HG03095 (cell line): ENCODE measurements at regions not wholly inside any gene's neighbourhood (a gene's known extent, or its start where the extent isn't known, plus 50 kb on each side); places are given as distances from the start of the nearest gene placed in this dataset.
A peak's percentile ranks its signal among the peaks of the same experiment; 100 is the strongest.

Experiments used
- ATAC-seq: cut with Tn5 transposase; IDR thresholded peaks from one replicate; pipeline ENCODE4 v1.9.1; 2021; ENCODE audit warnings: moderate library complexity; ENCODE audit not compliant: unreplicated experiment

DNA sequence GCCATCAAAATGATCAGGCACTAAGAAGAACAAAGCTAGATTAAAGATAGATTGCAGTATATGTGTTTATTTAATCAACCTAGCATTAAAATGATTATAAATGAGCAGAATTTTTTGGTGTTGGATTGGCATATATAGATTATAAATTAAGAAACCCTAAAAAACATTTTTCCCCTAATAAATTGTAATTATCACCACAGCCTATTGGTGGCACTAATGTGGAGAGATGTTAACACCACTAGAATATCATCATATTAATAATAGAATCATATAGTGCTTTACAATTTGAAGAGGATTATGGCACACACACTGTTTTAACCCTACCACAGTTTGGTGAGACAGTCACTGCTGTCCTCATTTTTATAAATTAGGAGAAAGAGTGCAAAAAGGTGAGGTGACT, 112.4 kb upstream of the RND3 start:
- ATAC-seq, result no peak

DNA sequence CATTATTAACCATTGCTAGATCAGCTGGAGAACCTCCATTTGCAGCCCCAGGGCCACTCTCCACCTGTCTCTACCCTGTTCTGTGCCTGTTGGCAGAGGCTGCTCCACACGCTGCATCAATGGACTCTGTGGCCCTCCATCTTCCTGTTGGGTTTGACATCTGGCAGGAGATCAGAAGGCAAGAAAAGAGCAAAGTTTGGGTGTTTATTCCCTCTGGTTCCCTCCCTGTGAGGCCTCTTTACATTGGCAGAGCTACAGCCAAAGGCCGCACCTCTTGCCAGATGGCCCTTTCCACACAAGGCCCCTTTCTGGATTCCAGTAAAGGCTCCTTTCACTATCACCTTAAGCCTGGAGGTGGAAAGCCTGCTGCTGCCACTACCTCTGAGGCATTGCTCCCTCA, 110.9 kb upstream of the RND3 start:
- no peak for ATAC-seq

DNA sequence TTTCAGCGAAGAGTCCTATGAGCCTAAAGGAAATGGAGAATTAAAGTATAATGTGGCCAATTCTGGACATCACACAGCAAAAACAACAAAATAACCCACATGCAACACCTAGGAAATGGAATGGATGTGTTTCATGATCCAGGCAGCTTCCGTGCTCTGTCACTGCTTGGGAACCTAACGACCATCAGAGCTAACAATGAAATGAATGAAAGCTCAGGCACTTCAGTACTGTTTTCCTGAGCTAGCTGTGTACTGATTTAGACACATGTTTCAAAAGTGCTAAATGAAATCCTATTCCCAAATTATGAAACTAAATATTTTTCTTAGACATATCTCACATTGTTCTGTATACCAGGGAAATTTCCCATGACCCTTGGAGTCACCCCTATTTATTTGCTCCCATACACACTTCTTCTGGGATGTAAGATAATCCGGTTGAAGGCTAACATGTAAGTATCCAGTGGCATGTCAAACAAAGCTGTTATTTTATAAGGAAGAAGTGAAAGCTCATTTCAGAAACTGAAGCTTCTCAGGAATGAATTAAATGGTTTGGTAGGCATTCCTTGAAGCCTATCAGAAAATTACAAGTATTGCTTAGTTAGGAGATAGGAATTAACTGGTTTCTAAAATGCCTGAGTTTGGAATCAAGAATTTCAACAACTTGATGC, 108.5 kb upstream of the RND3 start:
- no peak for ATAC-seq

DNA sequence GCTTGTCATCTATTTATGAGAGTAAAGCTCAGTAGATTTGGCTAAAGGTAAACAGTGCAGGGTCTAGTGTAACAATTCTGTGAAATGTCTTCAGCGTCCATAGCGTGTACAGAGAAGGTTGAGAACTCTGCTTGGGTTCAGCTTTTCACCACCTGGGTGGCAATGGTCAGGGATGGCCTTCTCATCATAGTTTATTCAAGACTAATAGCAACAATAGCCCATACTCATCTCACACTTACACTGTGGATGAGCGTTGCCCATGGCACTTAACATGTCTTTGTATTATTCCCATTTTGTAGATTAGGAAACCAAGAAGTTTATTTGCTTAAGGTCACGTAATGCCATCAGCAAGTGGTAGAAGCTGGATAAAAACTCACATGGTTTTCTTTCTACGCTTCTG, 106.8 kb upstream of the RND3 start:
- ATAC-seq, result no peak

DNA sequence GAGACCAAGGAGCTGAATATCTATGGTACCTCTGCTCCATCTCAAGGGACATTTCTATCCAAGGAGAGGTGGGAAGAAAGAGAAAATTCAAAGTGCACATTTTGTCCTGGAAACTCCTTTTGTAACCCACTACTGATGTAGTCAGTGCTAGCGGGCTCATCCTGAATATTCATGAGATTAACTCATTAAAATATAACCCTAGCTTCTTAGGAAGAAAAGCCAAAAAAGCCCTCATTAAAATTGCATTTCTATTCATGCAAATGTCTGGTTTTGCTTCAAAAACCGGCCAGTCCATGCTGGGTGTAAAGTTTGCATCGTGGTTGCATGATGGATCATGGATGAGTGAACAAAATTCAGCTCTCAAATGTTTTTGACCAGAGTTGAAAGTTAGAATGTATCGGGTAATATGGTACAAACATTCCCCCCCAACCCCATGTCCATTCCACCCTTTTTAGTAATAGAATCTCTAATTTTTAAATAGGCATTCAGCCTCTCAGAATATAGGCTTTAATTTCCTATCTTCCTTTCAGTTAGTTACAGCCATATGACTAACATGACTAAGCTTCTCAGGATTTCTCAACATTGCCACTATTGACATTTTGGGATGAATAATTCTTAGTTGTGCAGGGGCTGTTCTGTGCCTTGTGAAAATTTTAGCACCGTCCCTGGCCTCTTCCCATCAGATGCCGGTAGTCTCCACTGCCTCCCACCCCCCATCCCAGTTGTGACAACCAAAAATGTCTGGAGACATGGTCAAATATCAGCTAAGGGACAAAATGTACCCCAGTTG, 104.2 kb upstream of the RND3 start:
- no peak for ATAC-seq

GRCh38 chr2:150589681-150590080, 102.2 kb upstream of the RND3 start:
- ATAC-seq, result no peak

DNA sequence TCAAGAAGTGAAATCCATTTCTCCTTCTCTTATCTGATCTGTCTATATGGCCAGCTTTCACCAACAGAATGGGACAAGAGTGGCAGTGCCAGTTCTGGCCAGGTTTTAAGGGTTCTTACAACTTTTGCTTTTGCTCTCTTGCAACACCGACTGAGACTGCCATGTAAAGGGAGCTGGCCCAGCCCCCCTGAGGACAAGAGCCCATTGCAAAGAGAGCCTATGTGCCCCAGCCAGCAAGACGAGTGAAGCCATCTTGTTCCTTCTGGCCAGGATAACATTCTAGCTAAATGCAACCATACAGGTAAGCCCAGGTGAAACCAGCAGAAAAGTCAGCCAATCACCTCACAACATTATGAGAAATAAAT, 101.0 kb upstream of the RND3 start:
- ATAC-seq, result no peak

- ATAC-seq, result no peak
Measured at GRCh38 chr2:150587547-150588505, 100.4 kb upstream of the RND3 start.

- no peak for ATAC-seq
Measured at GRCh38 chr2:150586858-150587257, 99.4 kb upstream of the RND3 start.

DNA sequence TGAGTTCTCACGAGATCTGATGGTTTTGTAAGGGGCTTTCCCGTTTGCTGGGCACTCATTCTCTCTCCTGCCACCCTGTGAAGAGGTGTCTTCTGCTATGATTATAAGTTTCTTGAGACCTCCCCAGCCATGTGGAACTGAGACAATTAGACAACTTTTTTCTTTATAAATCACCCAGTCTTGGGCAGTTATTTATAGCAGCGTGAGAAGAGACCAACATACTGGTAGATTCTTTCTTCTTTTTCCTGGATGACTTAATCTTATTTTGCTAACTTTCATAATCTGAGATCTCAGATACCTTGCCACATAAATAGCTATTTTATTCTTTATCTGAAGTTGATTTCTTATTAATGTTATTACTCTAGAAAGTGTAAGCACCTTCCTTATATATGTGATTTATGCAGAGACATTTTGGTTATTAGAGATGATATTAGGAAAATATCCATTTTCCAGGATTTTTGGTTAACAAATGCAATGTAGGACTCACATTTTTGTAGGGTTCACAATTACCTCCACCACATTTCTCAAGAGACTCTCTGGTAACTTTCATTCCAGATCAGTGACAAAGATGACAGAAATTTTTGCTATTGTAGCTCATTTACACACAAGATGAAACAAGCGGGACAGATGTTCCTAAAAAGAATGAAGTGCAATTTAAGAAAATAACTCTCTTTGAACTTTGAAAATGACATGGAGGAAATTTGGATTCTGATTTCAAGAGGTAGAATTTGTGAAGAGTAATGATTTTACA, 97.9 kb upstream of the RND3 start:
- no peak for ATAC-seq

DNA sequence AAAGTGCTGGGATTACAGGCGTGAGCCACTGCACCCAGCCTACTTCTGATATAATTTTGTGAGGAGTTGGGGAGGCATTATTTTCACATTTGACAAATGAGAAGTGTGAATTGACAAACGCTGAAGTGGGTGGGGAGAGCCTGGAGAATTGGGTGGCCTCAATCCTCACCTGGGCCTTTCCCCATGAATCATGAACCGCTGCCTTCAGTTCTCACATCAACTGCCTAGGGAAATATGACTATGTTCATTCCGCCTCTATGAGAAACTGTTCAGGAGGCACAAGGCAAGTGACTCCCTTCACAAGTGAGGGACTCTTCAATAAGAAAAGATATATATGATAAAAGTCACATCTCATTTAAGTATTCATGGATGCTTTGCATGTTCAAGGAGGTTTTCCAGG, 96.6 kb upstream of the RND3 start:
- ATAC-seq, result no peak

- ATAC-seq, result no peak
Measured at GRCh38 chr2:150581717-150582472, 94.4 kb upstream of the RND3 start.

GRCh38 chr2:150578481-150578880, 91.0 kb upstream of the RND3 start:
- no peak for ATAC-seq

- ATAC-seq, result no peak
Measured at GRCh38 chr2:150575861-150576260, 88.4 kb upstream of the RND3 start.

DNA sequence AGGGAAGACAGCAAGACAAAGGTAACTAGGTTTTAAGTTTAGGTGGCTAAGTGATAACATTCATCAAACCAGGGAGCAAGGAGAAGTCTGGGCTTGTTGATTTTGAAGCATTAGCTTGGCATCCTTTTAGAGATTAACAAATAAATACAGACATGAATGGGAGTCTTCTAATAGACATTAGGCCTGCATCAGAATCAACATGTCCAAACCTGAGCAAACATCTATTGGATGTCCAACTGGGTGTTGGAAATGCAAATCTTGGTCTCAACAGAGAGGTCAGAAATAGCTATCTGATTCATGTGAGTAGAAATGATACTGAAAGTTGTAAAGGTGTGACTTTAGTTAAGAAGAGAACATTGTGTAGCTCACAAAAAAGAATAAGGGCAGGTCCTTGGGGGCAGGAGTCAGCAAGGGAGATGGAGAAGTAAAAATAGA, 85.5 kb upstream of the RND3 start:
- ATAC-seq, result peak; percentile 93

- no peak for ATAC-seq
Measured at GRCh38 chr2:150572194-150572766, 84.8 kb upstream of the RND3 start.

DNA sequence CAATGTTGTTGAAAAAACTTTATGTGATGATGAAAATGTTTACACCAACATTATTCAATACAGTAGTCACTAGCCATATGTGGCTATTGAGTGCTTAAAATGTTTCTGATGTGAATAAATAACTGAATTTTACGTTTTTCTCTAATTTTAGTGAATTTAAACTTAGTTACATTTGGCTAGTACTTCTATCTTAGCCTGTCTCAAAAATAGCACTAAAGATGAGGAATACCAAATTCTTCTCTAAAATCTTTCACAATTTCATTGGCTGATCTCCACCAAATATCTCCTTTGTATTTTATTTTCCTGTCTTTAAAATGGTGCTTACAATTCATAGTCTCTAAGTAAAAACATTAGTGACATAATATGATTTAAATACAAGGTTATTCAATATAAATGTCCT, 83.7 kb upstream of the RND3 start:
- ATAC-seq, result no peak

- ATAC-seq, result no peak
Measured at GRCh38 chr2:150570712-150571111, 83.2 kb upstream of the RND3 start.

DNA sequence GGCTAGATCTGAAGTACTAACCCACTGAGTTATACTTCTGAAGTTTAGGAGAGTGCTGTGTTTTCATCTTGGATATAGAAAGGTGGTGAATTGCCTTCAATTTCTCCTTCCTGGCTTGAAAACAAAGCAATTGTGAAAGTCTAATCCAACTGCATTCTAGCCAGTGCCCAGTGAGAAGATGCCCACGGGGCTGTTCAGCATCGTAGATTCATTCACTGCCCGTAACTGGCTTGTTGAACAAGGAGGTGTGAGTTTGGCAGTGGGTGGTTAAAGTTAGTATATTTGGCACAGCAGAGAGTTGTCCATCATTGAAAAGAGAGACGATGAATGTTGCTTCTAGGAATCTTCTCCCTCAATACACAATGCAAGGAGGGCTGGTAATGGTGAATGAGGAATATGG, 82.3 kb upstream of the RND3 start:
- no peak for ATAC-seq

DNA sequence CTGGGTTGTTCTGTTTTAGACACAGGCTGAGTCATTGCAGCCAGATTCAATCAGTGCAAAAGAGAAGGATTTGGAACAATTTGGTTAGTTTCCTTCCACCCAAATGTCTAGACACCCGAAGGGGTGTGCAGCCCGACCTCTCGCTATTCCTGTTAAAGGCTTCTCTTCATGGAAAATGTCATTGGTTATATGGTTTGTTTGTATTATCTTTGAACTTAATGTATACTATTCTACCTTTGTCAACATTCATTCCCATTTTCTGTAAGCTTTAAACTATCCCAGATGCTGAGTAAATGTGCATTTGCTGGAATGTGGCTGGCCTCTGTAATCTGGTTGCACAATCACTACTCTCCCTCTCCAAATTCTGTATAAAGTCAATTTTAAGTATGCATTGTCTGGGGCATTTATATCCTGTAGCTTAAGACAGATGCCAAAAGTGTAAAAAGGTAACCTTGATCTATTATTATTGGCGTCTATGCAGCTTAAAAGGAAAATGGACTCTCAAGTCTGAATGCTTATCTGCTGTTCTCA, 80.4 kb upstream of the RND3 start:
- ATAC-seq, result no peak
